RWPE2 (cell line): ENCODE measurements at regions not wholly inside any gene's neighbourhood (a gene's known extent, or its start where the extent isn't known, plus 50 kb on each side); places are given as distances from the start of the nearest gene placed in this dataset.

ENCODE experiments used
- ATAC-seq: fragments of 200-7000 bp; cut with Tn5 transposase; 3 replicates; pipeline ENCODE4 v1.9.1; 2021; ENCODE audit warnings: low read depth
- DNase-seq: peaks from one replicate; pipeline ENCODE4 v3.0.0-alpha.2; 2020; ENCODE audit warnings: low spot score
- H3K27ac ChIP-seq: fragments of 450-650 bp; 2 replicates; pipeline ENCODE4 v1.5.1; 2017; ENCODE audit warnings: mild to moderate bottlenecking; ENCODE audit not compliant: poor library complexity, severe bottlenecking
- H3K27me3 ChIP-seq: fragments of 250-450 bp; sonication (Bioruptor Pico); 2 replicates; pipeline ENCODE4 v1.5.1; 2021; ENCODE audit warnings: mild to moderate bottlenecking, moderate library complexity; ENCODE audit not compliant: insufficient read depth, poor library complexity, severe bottlenecking
- H3K36me3 ChIP-seq: fragments of 250-450 bp; sonication (Bioruptor Pico); 2 replicates; pipeline ENCODE4 v1.5.1; 2020; ENCODE audit warnings: low read depth, mild to moderate bottlenecking, moderate library complexity
- H3K4me1 ChIP-seq: fragments of 250-450 bp; sonication (Bioruptor Pico); 2 replicates; pipeline ENCODE4 v1.5.1; 2021; ENCODE audit warnings: mild to moderate bottlenecking, moderate library complexity; ENCODE audit not compliant: insufficient read depth, poor library complexity, severe bottlenecking
- H3K4me3 ChIP-seq: fragments of 250-450 bp; sonication (Bioruptor Pico); 2 replicates; pipeline ENCODE4 v1.5.1; 2021; ENCODE audit warnings: mild to moderate bottlenecking, moderate library complexity; ENCODE audit not compliant: severe bottlenecking
- H3K9me3 ChIP-seq: fragments of 250-450 bp; sonication (Bioruptor Pico); 2 replicates; pipeline ENCODE4 v1.5.1; 2021; ENCODE audit warnings: mild to moderate bottlenecking, moderate library complexity; ENCODE audit not compliant: severe bottlenecking
- CTCF ChIP-seq: fragments of 450-650 bp; IDR thresholded peaks from one replicate; pipeline ENCODE4 v1.5.1; 2017; ENCODE audit warnings: mild to moderate bottlenecking, moderate library complexity; ENCODE audit not compliant: poor library complexity, severe bottlenecking

GRCh38 chr12:115000038-115000437, 316.1 kb upstream of the TBX3 start:
- no peaks in the 10 kb centered on the region for H3K27me3 ChIP-seq
- no peaks in the 10 kb centered on the region for H3K36me3 ChIP-seq
- ATAC-seq (peak; percentile 67), DNase-seq (no peak)
- no peak for TF ChIP-seq CTCF
- peaks cover 3% of the 10 kb centered on the region for H3K9me3 ChIP-seq
- H3K4me1 ChIP-seq: peaks cover 3% of the 10 kb centered on the region
- H3K27ac ChIP-seq: no peak overlapping the region
- no peak overlapping the region for H3K4me3 ChIP-seq

- no peak overlapping the region for H3K4me3 ChIP-seq
- no peak for DNase-seq
- no peaks in the 10 kb centered on the region for H3K27me3 ChIP-seq
- no peak for ATAC-seq
- H3K4me1 ChIP-seq: peaks cover 3% of the 10 kb centered on the region
- peaks cover 3% of the 10 kb centered on the region for H3K9me3 ChIP-seq
- H3K27ac ChIP-seq: no peak overlapping the region
- H3K36me3 ChIP-seq: no peaks in the 10 kb centered on the region
- no peak for TF ChIP-seq CTCF
Measured at GRCh38 chr12:114998750-114999128, 314.8 kb upstream of the TBX3 start.

- no peaks in the 10 kb centered on the region for H3K36me3 ChIP-seq
- DNase-seq: no peak
- peaks cover 3% of the 10 kb centered on the region for H3K9me3 ChIP-seq
- ATAC-seq: no peak
- H3K27ac ChIP-seq: no peak overlapping the region
- H3K27me3 ChIP-seq: no peaks in the 10 kb centered on the region
- no peak overlapping the region for H3K4me3 ChIP-seq
- no peak for TF ChIP-seq CTCF
- H3K4me1 ChIP-seq: peaks cover 3% of the 10 kb centered on the region
Measured at GRCh38 chr12:114998118-114998749, 314.3 kb upstream of the TBX3 start.

GRCh38 chr12:114996382-114996781, 312.4 kb upstream of the TBX3 start:
- Histone ChIP-seq H3K4me3 (no peak overlapping the region), H3K4me1 (peaks cover 3% of the 10 kb centered on the region), H3K9me3 (peaks cover 3% of the 10 kb centered on the region), H3K27me3 (no peaks in the 10 kb centered on the region), H3K27ac (no peak overlapping the region), H3K36me3 (no peaks in the 10 kb centered on the region)
- ATAC-seq (no peak), DNase-seq (no peak)
- no peak for TF ChIP-seq CTCF

GRCh38 chr12:114995891-114996290, 311.9 kb upstream of the TBX3 start:
- Histone ChIP-seq H3K4me3 (no peak overlapping the region), H3K4me1 (peaks cover 3% of the 10 kb centered on the region), H3K27me3 (no peaks in the 10 kb centered on the region), H3K27ac (no peak overlapping the region), H3K9me3 (peaks cover 3% of the 10 kb centered on the region), H3K36me3 (no peaks in the 10 kb centered on the region)
- no peak for TF ChIP-seq CTCF
- no peak for ATAC-seq
- DNase-seq: no peak
